Stomach (tissue), 4 donors: ENCODE measurements at regions not wholly inside any gene's neighbourhood (a gene's known extent, or its start where the extent isn't known, plus 50 kb on each side); places are given as distances from the start of the nearest gene placed in this dataset.

ENCODE experiments used
- CTCF ChIP-seq, 7 experiments: fragments of 450-650 bp in 4 of 7; fragments of 200-600 bp in 3 of 7; sonication (generic) in 3 of 7; IDR thresholded peaks; one replicate each; pipeline ENCODE4 v1.5.1; 2016 to 2019; ENCODE audit warnings: antibody characterized with exemption in 7 of 7, control low read depth in 2 of 7, mild to moderate bottlenecking in 1 of 7
- POLR2A ChIP-seq, 4 donors: fragments of 450-650 bp; IDR thresholded peaks; one replicate each; pipeline ENCODE4 v1.6.1; 2016; ENCODE audit warnings: antibody characterized with exemption in 4 of 4, control low read depth in 2 of 4, mild to moderate bottlenecking in 1 of 4, moderate library complexity in 1 of 4
- POLR2AphosphoS5 ChIP-seq, 3 donors: sonication (generic); formaldehyde crosslinking; IDR thresholded peaks; one replicate each; pipeline ENCODE4 v1.6.1; 2016; ENCODE audit warnings: antibody characterized with exemption in 3 of 3

- TF ChIP-seq POLR2AphosphoS5 (IDR thresholded peaks at IDR 0.05) (no peak), CTCF (IDR thresholded peaks at IDR 0.05) (no peak), POLR2A (IDR thresholded peaks at IDR 0.05) (no peak)
Measured at GRCh38 chr11:96641261-96641660, 251.4 kb downstream of the JRKL start.
